Heart left ventricle (tissue), 16 donors: ENCODE measurements at regions not wholly inside any gene's neighbourhood (a gene's known extent, or its start where the extent isn't known, plus 50 kb on each side); places are given as distances from the start of the nearest gene placed in this dataset.

Source experiments
- ATAC-seq, 4 donors: fragments of 200-7000 bp; cut with Tn5 transposase; one replicate each; pipeline ENCODE4 v1.9.1; 2020 to 2022; ENCODE audit warnings: moderate library complexity in 4 of 4, mild to moderate bottlenecking in 3 of 4, moderate number of reproducible peaks in 1 of 4
- DNase-seq, 5 donors: peaks; one replicate each; pipeline ENCODE4 v3.0.0-alpha.2; 2020
- H3K27ac ChIP-seq, 12 donors: fragments of 200-600 bp; sonication (generic) in 4 of 12; one replicate each; pipeline versions ENCODE4 v1.5.0 to v1.8.0; 2016 to 2022; ENCODE audit warnings: mild to moderate bottlenecking in 2 of 12
- H3K27me3 ChIP-seq, 9 donors: fragments of 200-600 bp; sonication (generic) in 2 of 9; one replicate each; pipeline versions ENCODE4 v1.5.1 to v1.8.0; 2016 to 2022; ENCODE audit warnings: mild to moderate bottlenecking in 3 of 9
- H3K36me3 ChIP-seq, 9 donors: fragments of 200-600 bp; sonication (generic) in 2 of 9; one replicate each; pipeline versions ENCODE4 v1.5.0 to v1.8.0; 2018 to 2022; ENCODE audit warnings: mild to moderate bottlenecking in 2 of 9
- H3K4me1 ChIP-seq, 12 donors: fragments of 200-600 bp; sonication (generic) in 4 of 12; one replicate each; pipeline versions ENCODE4 v1.5.0 to v1.8.0; 2016 to 2022; ENCODE audit warnings: mild to moderate bottlenecking in 3 of 12
- H3K4me3 ChIP-seq, 12 donors: fragments of 200-600 bp; sonication (generic) in 4 of 12; one replicate each; pipeline versions ENCODE4 v1.5.0 to v1.8.0; 2017 to 2022; ENCODE audit warnings: mild to moderate bottlenecking in 9 of 12, moderate library complexity in 4 of 12
- H3K9me3 ChIP-seq, 12 donors: fragments of 200-600 bp; sonication (generic) in 4 of 12; one replicate each; pipeline versions ENCODE4 v1.5.0 to v1.8.0; 2016 to 2022; ENCODE audit warnings: mild to moderate bottlenecking in 1 of 12
- POLR2A ChIP-seq, 2 donors: fragments of 450-650 bp; IDR thresholded peaks; one replicate each; pipeline ENCODE4 v1.6.1; 2017; ENCODE audit warnings: antibody characterized with exemption in 2 of 2, mild to moderate bottlenecking in 2 of 2, moderate library complexity in 2 of 2
- WGBS, 4 donors: extraction: QIAGEN DNeasy Blood & Tissue Kit in 2 of 4; methylation state at CpG; one replicate each; pipeline versions ENCODE4 v1.1.5 to v1.1.7; 2013 to 2018; 5-methylcytosine and 5-hydroxymethylcytosine counted together
- intact Hi-C, 10 donors: fragments of 100-400 bp; cut with DNase I; formaldehyde crosslinking; loops; one replicate each; pipeline versions ENCODE4 v1.11.1 to v1.14.2; 2022
- TF ChIP-seq, protein P1 (sequence below), 12 donors: fragments of 200-600 bp; sonication (generic) in 4 of 12; IDR thresholded peaks; one replicate each; pipeline versions ENCODE4 v1.5.0 to v1.8.0; 2018 to 2022; ENCODE audit warnings: antibody characterized with exemption in 12 of 12, mild to moderate bottlenecking in 5 of 12
- donor health status: ischemic (EF 13 %, LVEDD 7.1; RV severe dilation, severe dysfunction).
- donor health status: healthy with polysubstance abuse.
- donor health status: DM: no; HTN: yes; CAD: no.
- donor health status: DM: no; HTN: no; CAD: no.
- donor health status: ischemic (EF 25% LVEDD 6.9; RV normal size, moderate dysfunction).
- donor health status: ischemic (EF 25% LVEDD 5.7; RV mildly dilated, moderate dysfunction).
- donor health status: healthy.
- donor health status: DM: yes; HTN: yes; CAD: no.
- donor health status: ischemic (EF 35%, LVEDD 5.7; RV mildly dilated, moderate dysfunction).
- donor health status: nonischemic (EF 11% LVEDD 7.7; RV severe dilation, severe dysfunction).
- donor health status: DM: yes; HTN: yes; CAD: no.
- donor health status: PGD.
- donor health status: ischemic (EF 29% LVEDD 5.4; RV normal size, mild dysfunction).
- donor health status: nonischemic (EF 23%, LVEDD 6.1; RV moderate dilation, normal function).

DNA sequence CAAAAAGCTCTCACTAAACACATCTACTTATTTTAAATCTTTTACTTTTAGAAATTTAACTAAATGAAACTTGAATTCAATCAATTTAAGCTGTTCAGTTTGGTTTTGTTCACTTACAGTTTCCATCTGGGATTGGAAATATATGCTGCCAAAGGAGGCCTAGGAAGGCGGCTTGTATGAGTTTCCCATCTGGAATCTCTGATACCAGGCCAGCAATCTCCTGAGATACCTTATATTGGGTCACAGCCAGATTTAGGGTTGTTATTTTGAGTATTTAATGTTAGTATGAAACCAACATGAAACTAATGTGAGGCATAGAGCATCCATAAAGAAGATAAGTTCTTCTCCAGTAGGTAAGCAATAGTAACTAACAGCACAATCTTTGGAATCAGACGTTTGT lies 94.6 kb downstream of the GMNC start:
- ATAC-seq (no peak), DNase-seq (no peak)
- no peak overlapping the region for H3K4me3 ChIP-seq
- WGBS, 4 donors: 77 to 84% (median 84%) methylated on average over 2 of the region's 2 CpGs
- H3K36me3 ChIP-seq: no peaks in the 10 kb centered on the region
- intact Hi-C loops: no loop called here
- TF ChIP-seq, protein P1, sequence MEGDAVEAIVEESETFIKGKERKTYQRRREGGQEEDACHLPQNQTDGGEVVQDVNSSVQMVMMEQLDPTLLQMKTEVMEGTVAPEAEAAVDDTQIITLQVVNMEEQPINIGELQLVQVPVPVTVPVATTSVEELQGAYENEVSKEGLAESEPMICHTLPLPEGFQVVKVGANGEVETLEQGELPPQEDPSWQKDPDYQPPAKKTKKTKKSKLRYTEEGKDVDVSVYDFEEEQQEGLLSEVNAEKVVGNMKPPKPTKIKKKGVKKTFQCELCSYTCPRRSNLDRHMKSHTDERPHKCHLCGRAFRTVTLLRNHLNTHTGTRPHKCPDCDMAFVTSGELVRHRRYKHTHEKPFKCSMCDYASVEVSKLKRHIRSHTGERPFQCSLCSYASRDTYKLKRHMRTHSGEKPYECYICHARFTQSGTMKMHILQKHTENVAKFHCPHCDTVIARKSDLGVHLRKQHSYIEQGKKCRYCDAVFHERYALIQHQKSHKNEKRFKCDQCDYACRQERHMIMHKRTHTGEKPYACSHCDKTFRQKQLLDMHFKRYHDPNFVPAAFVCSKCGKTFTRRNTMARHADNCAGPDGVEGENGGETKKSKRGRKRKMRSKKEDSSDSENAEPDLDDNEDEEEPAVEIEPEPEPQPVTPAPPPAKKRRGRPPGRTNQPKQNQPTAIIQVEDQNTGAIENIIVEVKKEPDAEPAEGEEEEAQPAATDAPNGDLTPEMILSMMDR (IDR thresholded peaks at IDR 0.05): no peak
- no peak for TF ChIP-seq POLR2A (IDR thresholded peaks at IDR 0.05)
- H3K9me3 ChIP-seq: peaks cover 0 to 12% (median 2%) of the 10 kb centered on the region in 12 donors
- H3K4me1 ChIP-seq: no peaks in the 10 kb centered on the region
- no peak overlapping the region for H3K27ac ChIP-seq
- no peaks in the 10 kb centered on the region for H3K27me3 ChIP-seq

GRCh38 chr3:190764231-190765134 lies 98.0 kb downstream of the GMNC start:
- H3K4me1 ChIP-seq: no peaks in the 10 kb centered on the region
- H3K27ac ChIP-seq: no peak overlapping the region
- intact Hi-C loops: no loop called here
- no peaks in the 10 kb centered on the region for H3K36me3 ChIP-seq
- ATAC-seq: no peak
- no peak overlapping the region for H3K4me3 ChIP-seq
- DNase-seq: no peak
- no peak for TF ChIP-seq POLR2A (IDR thresholded peaks at IDR 0.05)
- TF ChIP-seq, protein P1 (IDR thresholded peaks at IDR 0.05): no peak
- H3K9me3 ChIP-seq: no peaks in the 10 kb centered on the region
- 85 to 90% (median 85%) methylated on average over 5 of the region's 5 CpGs for WGBS, 4 donors
- no peaks in the 10 kb centered on the region for H3K27me3 ChIP-seq

DNA sequence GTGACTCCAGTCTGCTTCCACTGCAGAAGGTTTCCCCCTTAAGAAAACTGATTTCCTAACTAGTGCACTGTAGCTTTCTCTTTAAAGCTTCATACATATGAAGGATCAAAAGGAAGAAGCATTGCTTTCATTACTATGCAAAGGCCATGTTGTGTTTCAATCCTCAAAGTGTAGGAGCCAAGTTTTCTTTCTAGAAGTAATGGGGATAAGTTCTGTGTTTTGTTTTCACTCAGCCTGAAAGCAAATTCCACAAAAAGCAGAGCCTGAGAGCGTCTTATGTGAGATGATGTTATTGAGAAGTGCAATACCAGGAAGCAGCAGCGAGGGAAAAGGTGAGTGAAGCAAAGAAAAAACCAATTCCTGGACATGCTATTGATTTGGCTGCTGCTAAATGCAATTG lies 99.7 kb downstream of the GMNC start:
- 71 to 92% (median 80%) methylated on average over 2 of the region's 2 CpGs for WGBS, 4 donors
- no peak for DNase-seq
- ATAC-seq: no peak
- H3K27me3 ChIP-seq: no peaks in the 10 kb centered on the region
- H3K9me3 ChIP-seq: no peaks in the 10 kb centered on the region
- no peak overlapping the region for H3K27ac ChIP-seq
- no peak overlapping the region for H3K4me3 ChIP-seq
- intact Hi-C loops: no loop called here
- no peaks in the 10 kb centered on the region for H3K36me3 ChIP-seq
- TF ChIP-seq, protein P1 (IDR thresholded peaks at IDR 0.05): no peak
- TF ChIP-seq POLR2A (IDR thresholded peaks at IDR 0.05): no peak
- no peaks in the 10 kb centered on the region for H3K4me1 ChIP-seq

- H3K36me3 ChIP-seq: no peaks in the 10 kb centered on the region
- TF ChIP-seq, protein P1 (IDR thresholded peaks at IDR 0.05): no peak
- TF ChIP-seq POLR2A (IDR thresholded peaks at IDR 0.05): no peak
- DNase-seq: no peak
- no peak for ATAC-seq
- no peak overlapping the region for H3K4me3 ChIP-seq
- WGBS, 4 donors: 43 to 55% (median 48%) methylated on average over 1 of the region's 1 CpG
- no peak overlapping the region for H3K27ac ChIP-seq
- H3K27me3 ChIP-seq: no peaks in the 10 kb centered on the region
- intact Hi-C loops: no loop called here
- H3K9me3 ChIP-seq: no peaks in the 10 kb centered on the region
- no peaks in the 10 kb centered on the region for H3K4me1 ChIP-seq
Measured at GRCh38 chr3:190747571-190747970, 114.9 kb downstream of the GMNC start.
